IPS-NIHi11 (cell line): ENCODE measurements at regions not wholly inside any gene's neighbourhood (a gene's known extent, or its start where the extent isn't known, plus 50 kb on each side); places are given as distances from the start of the nearest gene placed in this dataset.

Experiments used
- DNase-seq: peaks from one replicate; pipeline ENCODE4 v3.0.0; 2012; ENCODE audit warnings: mixed read lengths, low spot score

GRCh38 chr18:24530630-24531111 is 70.2 kb downstream of the HRH4 start:
- DNase-seq = no peak

- no peak for DNase-seq
Measured at GRCh38 chr18:24534271-24534670, 73.8 kb downstream of the HRH4 start.

GRCh38 chr18:24534737-24535136 is 74.3 kb downstream of the HRH4 start:
- no peak for DNase-seq

- DNase-seq = no peak
Measured at GRCh38 chr18:24535527-24536295, 75.3 kb downstream of the HRH4 start.

- DNase-seq = no peak
Measured at GRCh38 chr18:24536326-24536725, 75.9 kb downstream of the HRH4 start.

GRCh38 chr18:24536834-24537233 is 76.4 kb downstream of the HRH4 start:
- DNase-seq = no peak

GRCh38 chr18:24538414-24539264 is 78.2 kb downstream of the HRH4 start:
- DNase-seq = no peak

- DNase-seq = no peak
Measured at GRCh38 chr18:24539866-24540617, 79.6 kb downstream of the HRH4 start.

GRCh38 chr18:24540896-24541295 is 80.5 kb downstream of the HRH4 start:
- no peak for DNase-seq

GRCh38 chr18:24543086-24543794 is 82.8 kb downstream of the HRH4 start:
- DNase-seq = no peak

GRCh38 chr18:24543795-24544498 is 83.5 kb downstream of the HRH4 start:
- DNase-seq = peak; percentile 70

GRCh38 chr18:24544949-24545348 is 84.5 kb downstream of the HRH4 start:
- no peak for DNase-seq

- no peak for DNase-seq
Measured at GRCh38 chr18:24545651-24546050, 85.2 kb downstream of the HRH4 start.

GRCh38 chr18:24546307-24546706 is 85.9 kb downstream of the HRH4 start:
- DNase-seq = no peak

GRCh38 chr18:24548583-24548982 is 88.1 kb downstream of the HRH4 start:
- no peak for DNase-seq

- DNase-seq = no peak
Measured at GRCh38 chr18:24552218-24552617, 91.8 kb downstream of the HRH4 start.

GRCh38 chr18:24553571-24554285 is 93.3 kb downstream of the HRH4 start:
- no peak for DNase-seq

- DNase-seq = no peak
Measured at GRCh38 chr18:24558403-24558802, 98.0 kb downstream of the HRH4 start.

GRCh38 chr18:24559526-24559925 is 99.1 kb downstream of the HRH4 start:
- no peak for DNase-seq

- DNase-seq = peak; percentile 55
Measured at GRCh38 chr18:24560511-24560981, 100.1 kb downstream of the HRH4 start.
